ENCODE measurements at regions not wholly inside any gene's neighbourhood (a gene's known extent, or its start where the extent isn't known, plus 50 kb on each side); places are given as distances from the start of the nearest gene placed in this dataset.

DNA sequence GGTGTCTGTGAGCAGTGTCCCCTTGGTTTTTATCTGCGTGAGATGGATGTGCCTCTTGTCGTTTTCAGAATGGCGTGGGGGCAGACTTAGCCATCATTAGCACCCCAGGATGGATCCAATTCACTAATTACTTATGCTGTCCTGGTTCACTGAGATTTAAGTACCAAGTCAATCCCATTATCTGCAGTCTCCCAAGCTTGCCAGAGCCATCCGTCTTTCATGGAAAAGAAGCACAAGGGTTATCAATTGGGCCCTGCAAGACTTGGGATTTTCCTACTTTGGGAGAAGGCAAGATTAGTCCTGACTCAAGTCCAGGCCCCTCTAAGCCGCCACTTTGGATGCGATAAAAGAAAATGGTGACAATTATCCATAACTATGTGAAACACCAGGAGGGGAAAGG, 404.0 kb downstream of the TMEM182 start:
- Histone ChIP-seq H2BK120ac (replicated peaks; ENCODE audit: low read depth, low read length) (no peak overlapping the region), H3K14ac (ENCODE audit: insufficient read length) (no peak overlapping the region), H2BK12ac (ENCODE audit: low read depth, low read length) (no peak overlapping the region), H3K4me2 (ENCODE audit: insufficient read depth in 1 of 2, low read depth in 2 of 2, low read length in 2 of 2) (no peak overlapping the region), H4K20me1 (replicated peaks in 1 of 2; ENCODE audit: control insufficient read depth in 1 of 2, insufficient read depth in 2 of 2, low read length in 2 of 2) (no peaks in the 10 kb centered on the region), H3K79me1 (ENCODE audit: low read depth, low read length) (no peaks in the 10 kb centered on the region), H2AFZ (ENCODE audit: low read length) (no peak overlapping the region), H3K4ac (replicated peaks; ENCODE audit: insufficient read length, low read depth, low read length) (no peak overlapping the region), H3K4me3 (ENCODE audit: extremely low read depth in 1 of 4, insufficient read depth in 2 of 4, low read depth in 3 of 4, low read length in 4 of 4) (no peak overlapping the region), H4K5ac (ENCODE audit: insufficient read length, low read depth, low read length) (no peak overlapping the region), H4K8ac (ENCODE audit: extremely low read depth, insufficient read depth, low read length) (no peak overlapping the region), H2BK5ac (ENCODE audit: low read depth, low read length) (no peak overlapping the region), H3K4me1 (replicated peaks in 1 of 4; ENCODE audit: control insufficient read depth in 3 of 4, insufficient read depth in 4 of 4, low read length in 3 of 4) (peaks cover 0 to 4% (median 1%) of the 10 kb centered on the region in 4 experiments; a peak in 2 of 7 replicates), H3K56ac (replicated peaks; ENCODE audit: insufficient read length, low read depth, low read length) (no peak overlapping the region), H3K18ac (ENCODE audit: extremely low read depth, low read length) (no peak overlapping the region), H3K9ac (replicated peaks in 1 of 4; ENCODE audit: extremely low read depth in 1 of 4, low read depth in 3 of 4, low read length in 3 of 4) (no peak overlapping the region), H2BK15ac (ENCODE audit: low read length) (no peak overlapping the region), H4K91ac (replicated peaks; ENCODE audit: insufficient read length, low read length) (no peak overlapping the region), H3K27ac (ENCODE audit: low read depth, low read length) (no peak overlapping the region), H3K27me3 (replicated peaks in 1 of 4; ENCODE audit: control insufficient read depth in 3 of 4, extremely low read depth in 1 of 4, insufficient read depth in 3 of 4, low read length in 3 of 4) (no peaks in the 10 kb centered on the region), H2BK20ac (ENCODE audit: low read length) (no peak overlapping the region), H3K9me3 (ENCODE audit: insufficient read depth in 2 of 2, low read depth in 1 of 2, low read length in 1 of 2) (no peaks in the 10 kb centered on the region), H2AK5ac (ENCODE audit: low read depth, low read length) (no peak overlapping the region), H3K79me2 (ENCODE audit: control insufficient read depth in 1 of 2, insufficient read depth in 2 of 2, low read length in 2 of 2) (no peaks in the 10 kb centered on the region), H3K36me3 (ENCODE audit: control insufficient read depth in 2 of 4, insufficient read depth in 4 of 4, low read length in 3 of 4) (no peaks in the 10 kb centered on the region), H3K23ac (ENCODE audit: insufficient read length) (no peak overlapping the region), H3K23me2 (ENCODE audit: low read depth, low read length) (no peaks in the 10 kb centered on the region)
- FAIRE-seq (no peak), DNase-seq (ENCODE audit: low read depth in 1 of 2, low spot score in 2 of 2) (no peak)
- CTCF ChIA-PET (ENCODE audit: partially characterized antibody): no interaction called here
- 89% methylated on average over 6 of the region's 6 CpGs; no CpG with 5 or more reads in 1 of the 2 experiments for WGBS, 2 experiments (ENCODE audit: extremely low coverage in 1 of 2, insufficient coverage in 1 of 2, insufficient read length in 1 of 2, insufficient replicate concordance in 2 of 2, low coverage in 1 of 2, low lambda C conversion rate in 2 of 2, missing lambda C conversion rate in 1 of 2)
- POLR2A ChIA-PET (ENCODE audit: partially characterized antibody): no interaction called here
- no peak for TF ChIP-seq BACH1 (IDR thresholded peaks at IDR 0.05; ENCODE audit: low read length)
- no peak for TF ChIP-seq JUND (IDR thresholded peaks at IDR 0.05; ENCODE audit: low read length)
- TF ChIP-seq RAD21 (IDR thresholded peaks at IDR 0.05 in 1 of 2, conservative IDR thresholded peaks at IDR 0.05 in 1 of 2; ENCODE audit: low read depth in 2 of 2, low read length in 2 of 2): no peak
- no peak for TF ChIP-seq KDM4A (IDR thresholded peaks at IDR 0.05; ENCODE audit: low read depth, low read length, severe bottlenecking)
- no peak for TF ChIP-seq KDM5A (IDR thresholded peaks at IDR 0.05; ENCODE audit: low read length)
